HCT116 (cell line): ENCODE measurements at regions not wholly inside any gene's neighbourhood (a gene's known extent, or its start where the extent isn't known, plus 50 kb on each side); places are given as distances from the start of the nearest gene placed in this dataset.

Source experiments
- ATAC-seq: fragments of 200-7000 bp; cut with Tn5 transposase; 2 replicates; pipeline ENCODE4 v1.9.1; 2020; ENCODE audit warnings: mild to moderate bottlenecking, moderate library complexity
- BruUV-seq: library from RNA; stranded (reverse); fragments of 400-500 nt; replicated peaks from 2 replicates; lab custom pipeline; 2021; lab: Mats Ljungman, UMichigan
- CTCF ChIA-PET: fragments of 300-600 bp; sonication (Branson Sonifier 250); formaldehyde crosslinking; loops from one replicate; lab custom pipeline; 2021; ENCODE audit warnings: antibody characterized with exemption; lab: Charles Lee
- POLR2A ChIA-PET: fragments of 300-600, 350-600 bp; sonication (Branson Sonifier 250); formaldehyde crosslinking; loops from one replicate; lab custom pipeline; 2021; ENCODE audit warnings: antibody characterized with exemption; lab: Charles Lee
- RAD21 ChIA-PET, 2 experiments: fragments of 300-600 bp; sonication (Branson Sonifier 250); formaldehyde crosslinking; loops; one replicate each; lab custom pipeline; 2023; ENCODE audit warnings: low total read pairs in 2 of 2; ENCODE audit not compliant: uncharacterized antibody in 2 of 2, unreplicated experiment in 2 of 2, low non-redundant PET in 1 of 2; lab: Charles Lee
- DNase-seq: peaks from one replicate; pipeline ENCODE4 v3.0.0-alpha.2; 2010; ENCODE audit warnings: low read depth, low spot score
- H2AFZ ChIP-seq: fragments of 200-600 bp; shearing (Covaris generic), sonication (generic); 2 replicates; pipeline ENCODE4 v1.6.1; 2017; ENCODE audit warnings: low read depth, mixed run types, mixed read lengths, antibody characterized with exemption, low read length; ENCODE audit not compliant: poor library complexity, severe bottlenecking
- H3K27ac ChIP-seq: 2 replicates; pipeline ENCODE4 v1.5.1; 2012; ENCODE audit warnings: low read depth, low read length
- H3K27me3 ChIP-seq: fragments of 200-600 bp; sonication (generic); 2 replicates; pipeline ENCODE4 v1.6.1; 2016; ENCODE audit warnings: mixed run types, low read length, mixed read lengths; ENCODE audit not compliant: insufficient read depth
- H3K36me3 ChIP-seq, 2 experiments: fragments of 200-500 bp in 1 of 2; fragments of 200-600 bp in 1 of 2; sonication (Bioruptor generic) in 1 of 2; sonication (generic) in 1 of 2; 2 replicates each; pipeline versions ENCODE4 v1.5.1 to v1.6.1; 2014 to 2016; ENCODE audit warnings: low read length in 2 of 2, inconsistent platforms in 1 of 2, mixed read lengths in 1 of 2, mixed run types in 1 of 2; ENCODE audit not compliant: insufficient read depth in 2 of 2, control insufficient read depth in 1 of 2
- H3K4me1 ChIP-seq, 2 experiments: fragments of 200-600 bp in 1 of 2; sonication (generic) in 1 of 2; 2 replicates each; pipeline versions ENCODE4 v1.5.1 to v1.6.1; 2012 to 2017; ENCODE audit warnings: low read length in 2 of 2, inconsistent platforms in 1 of 2, mild to moderate bottlenecking in 1 of 2, mixed read lengths in 1 of 2, mixed run types in 1 of 2, moderate library complexity in 1 of 2; ENCODE audit not compliant: insufficient read depth in 2 of 2, control insufficient read depth in 1 of 2
- H3K4me2 ChIP-seq: fragments of 200-600 bp; sonication (generic); 2 replicates; pipeline ENCODE4 v1.6.1; 2017; ENCODE audit warnings: mixed run types, low read length, mixed read lengths
- H3K4me3 ChIP-seq, 2 experiments: fragments of 200-600 bp in 1 of 2; sonication (generic) in 1 of 2; replicated peaks in 1 of 2; 2 replicates each; pipeline ENCODE4 v1.5.1; 2011 to 2016; ENCODE audit warnings: low read length in 2 of 2, control low read depth in 1 of 2, low read depth in 1 of 2, mild to moderate bottlenecking in 1 of 2, mixed read lengths in 1 of 2, mixed run types in 1 of 2
- H3K79me2 ChIP-seq: fragments of 200-600 bp; sonication (generic); 2 replicates; pipeline ENCODE4 v1.6.1; 2017; ENCODE audit warnings: mild to moderate bottlenecking, mixed run types, low read length, moderate library complexity, mixed read lengths; ENCODE audit not compliant: insufficient read depth
- H3K9ac ChIP-seq: fragments of 200-600 bp; sonication (generic); 2 replicates; pipeline ENCODE4 v1.6.1; 2016; ENCODE audit warnings: low read length, mixed read lengths
- H3K9me2 ChIP-seq: fragments of 200-600 bp; sonication (generic), shearing (Covaris generic); 2 replicates; pipeline ENCODE4 v1.6.1; 2017; ENCODE audit warnings: mixed run types, mild to moderate bottlenecking, moderate library complexity; ENCODE audit not compliant: insufficient read depth
- H3K9me3 ChIP-seq, 2 experiments: fragments of 200-500 bp in 1 of 2; fragments of 200-600 bp in 1 of 2; sonication (Bioruptor generic) in 1 of 2; sonication (generic) in 1 of 2; 2 replicates each; pipeline ENCODE4 v1.6.1; 2014 to 2017; ENCODE audit warnings: low read length in 2 of 2, mixed read lengths in 2 of 2, inconsistent platforms in 1 of 2, low read depth in 1 of 2, mild to moderate bottlenecking in 1 of 2, mixed run types in 1 of 2, moderate library complexity in 1 of 2; ENCODE audit not compliant: control insufficient read depth in 1 of 2, insufficient read depth in 1 of 2
- H4K20me1 ChIP-seq: fragments of 200-600 bp; sonication (generic), shearing (Covaris generic); 2 replicates; pipeline ENCODE4 v1.6.1; 2017; ENCODE audit warnings: mixed run types, mild to moderate bottlenecking, moderate library complexity; ENCODE audit not compliant: insufficient read depth
- ATF3 ChIP-seq: IDR thresholded peaks from 2 replicates; pipeline ENCODE4 v1.6.1; 2012
- CBX3 ChIP-seq: IDR thresholded peaks from 2 replicates; pipeline ENCODE4 v1.6.1; 2012; ENCODE audit warnings: low read depth
- CEBPB ChIP-seq: IDR thresholded peaks from 2 replicates; pipeline ENCODE4 v1.6.1; 2012; ENCODE audit warnings: low read depth
- CTCF ChIP-seq, 3 experiments: fragments of 200-600 bp in 1 of 3; sonication (generic) in 1 of 3; IDR thresholded peaks in 2 of 3; conservative IDR thresholded peaks in 1 of 3; 2 replicates each; pipeline ENCODE4 v1.5.1; 2012 to 2017; ENCODE audit warnings: low read depth in 2 of 3, low read length in 2 of 3, antibody characterized with exemption in 1 of 3, borderline replicate concordance in 1 of 3, control low read depth in 1 of 3, mild to moderate bottlenecking in 1 of 3, mixed read lengths in 1 of 3, mixed run types in 1 of 3, moderate library complexity in 1 of 3; ENCODE audit not compliant: insufficient read depth in 1 of 3
- ELF1 ChIP-seq: IDR thresholded peaks from 2 replicates; pipeline ENCODE4 v1.6.1; 2012; ENCODE audit warnings: low read depth, borderline replicate concordance
- FOSL1 ChIP-seq: IDR thresholded peaks from 2 replicates; pipeline ENCODE4 v1.6.1; 2012; ENCODE audit warnings: low read depth
- JUND ChIP-seq: IDR thresholded peaks from 2 replicates; pipeline ENCODE4 v1.6.1; 2012
- POLR2A ChIP-seq: IDR thresholded peaks from 2 replicates; pipeline ENCODE4 v1.7.0; 2011; ENCODE audit warnings: borderline replicate concordance; ENCODE audit not compliant: insufficient read depth, insufficient read length; ENCODE audit errors: extremely low read depth
- SIN3A ChIP-seq: IDR thresholded peaks from 2 replicates; pipeline ENCODE4 v1.6.1; 2012; ENCODE audit warnings: low read depth
- SP1 ChIP-seq: IDR thresholded peaks from 2 replicates; pipeline ENCODE4 v1.6.1; 2012; ENCODE audit warnings: low read depth
- ZBTB33 ChIP-seq: IDR thresholded peaks from 2 replicates; pipeline ENCODE4 v1.6.1; 2011; ENCODE audit warnings: mild to moderate bottlenecking, low read length, moderate library complexity; ENCODE audit not compliant: insufficient replicate concordance; ENCODE audit errors: extremely low read depth
- ZFX ChIP-seq: fragments of 450-650 bp; IDR thresholded peaks from 2 replicates; pipeline ENCODE4 v1.6.1; 2017
- intact Hi-C: fragments of 100-400 bp; cut with micrococcal nuclease; formaldehyde crosslinking; loops from 2 replicates; pipeline ENCODE4 v1.10.0; 2022

- Histone ChIP-seq H3K36me3 (no peaks in the 10 kb centered on the region), H3K4me1 (no peaks in the 10 kb centered on the region), H2AFZ (no peak overlapping the region), H3K4me3 (no peak overlapping the region), H3K79me2 (no peaks in the 10 kb centered on the region), H3K4me2 (no peak overlapping the region), H4K20me1 (no peaks in the 10 kb centered on the region), H3K9me2 (no peaks in the 10 kb centered on the region), H3K27me3 (peaks cover 24% of the 10 kb centered on the region; the same call in 1 of the 2 replicates), H3K9me3 (no peaks in the 10 kb centered on the region), H3K9ac (no peak overlapping the region), H3K27ac (no peak overlapping the region)
- TF ChIP-seq FOSL1 (no peak), ZBTB33 (no peak), POLR2A (no peak), CEBPB (no peak), ZFX (no peak), SIN3A (no peak), JUND (no peak), ATF3 (no peak), ELF1 (no peak), CTCF (IDR thresholded peaks at IDR 0.05 in 2 of 3, conservative IDR thresholded peaks at IDR 0.05 in 1 of 3; ENCODE audit: borderline replicate concordance in 1 of 3, insufficient read depth in 1 of 3, low read depth in 2 of 3, low read length in 2 of 3) (no peak), SP1 (no peak), CBX3 (no peak)
- BruUV-seq: no TSS peak
- ChIA-PET RAD21 (no interaction called here), POLR2A (no interaction called here), CTCF (interaction anchor here (1.2 kb wide), 1 partner anchor 25 kb away, joined by 4 read pairs; no protein-coding TSS in a partner anchor)
- DNase-seq: no peak
- intact Hi-C loops: no loop called here
- ATAC-seq: no peak
Observed at GRCh38 chr2:217625557-217626169, 377.1 kb downstream of the TNS1 start.
